SK-N-MC (cell line): ENCODE measurements at regions not wholly inside any gene's neighbourhood (a gene's known extent, or its start where the extent isn't known, plus 50 kb on each side); places are given as distances from the start of the nearest gene placed in this dataset.

Source experiments
- EZH2 ChIP-seq: fragments of 200-600 bp; sonication (generic); IDR thresholded peaks from one replicate; pipeline ENCODE4 v1.6.1; 2017; ENCODE audit warnings: antibody characterized with exemption
- POLR2AphosphoS5 ChIP-seq: IDR thresholded peaks from 2 replicates; pipeline ENCODE4 v1.6.1; 2012; ENCODE audit warnings: mild to moderate bottlenecking, low read depth, low read length, borderline replicate concordance

- TF ChIP-seq EZH2, result no peak
- TF ChIP-seq POLR2AphosphoS5, result no peak
Observed at GRCh38 chr5:40409601-40410000, 270.1 kb upstream of the PTGER4 start.
